Dermis blood vessel endothelial cell (primary cell): ENCODE measurements at regions not wholly inside any gene's neighbourhood (a gene's known extent, or its start where the extent isn't known, plus 50 kb on each side); places are given as distances from the start of the nearest gene placed in this dataset.

Source experiments
- DNase-seq: peaks from one replicate; pipeline ENCODE4 v3.0.0; 2010

DNA sequence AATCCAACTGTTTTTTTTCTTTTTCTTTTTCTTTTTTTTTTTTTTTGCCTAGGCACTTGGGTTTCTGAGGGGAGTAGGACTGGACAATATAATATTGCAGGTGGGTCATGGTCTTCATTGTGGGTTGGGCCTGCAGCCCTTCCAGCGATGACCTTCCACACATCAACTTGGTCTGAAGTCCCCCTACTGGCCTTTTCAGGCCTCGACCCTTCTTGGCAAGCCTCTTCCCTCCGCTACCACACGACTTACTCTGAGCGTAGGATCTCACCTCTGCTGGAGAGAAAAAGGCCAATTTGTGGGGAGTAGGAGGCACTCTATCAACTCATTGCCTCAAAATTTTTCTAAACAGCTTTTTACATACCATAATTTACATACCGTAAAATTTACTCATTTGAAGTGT lies 51.1 kb upstream of the GRIK3 start:
- peak; percentile 21 for DNase-seq

DNA sequence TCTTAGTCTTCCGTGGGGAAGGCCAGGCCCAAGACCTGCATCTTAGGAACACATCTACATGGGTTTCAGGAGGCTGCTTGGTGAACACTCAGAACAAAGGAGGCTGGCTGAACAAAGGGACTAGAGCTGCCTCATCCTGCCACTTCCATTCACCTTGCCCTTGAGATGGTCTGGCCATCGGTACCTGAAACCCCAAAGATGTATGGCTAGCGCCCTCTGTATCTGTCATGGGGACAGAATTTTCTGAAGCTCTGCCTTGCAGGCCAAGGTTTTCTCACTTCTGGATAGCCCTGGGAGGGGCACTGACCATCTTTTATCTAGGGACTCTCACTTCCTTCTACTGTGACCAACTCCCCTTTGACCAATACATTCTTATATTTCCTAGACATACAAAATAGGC lies 55.4 kb upstream of the GRIK3 start:
- DNase-seq, result no peak

DNA sequence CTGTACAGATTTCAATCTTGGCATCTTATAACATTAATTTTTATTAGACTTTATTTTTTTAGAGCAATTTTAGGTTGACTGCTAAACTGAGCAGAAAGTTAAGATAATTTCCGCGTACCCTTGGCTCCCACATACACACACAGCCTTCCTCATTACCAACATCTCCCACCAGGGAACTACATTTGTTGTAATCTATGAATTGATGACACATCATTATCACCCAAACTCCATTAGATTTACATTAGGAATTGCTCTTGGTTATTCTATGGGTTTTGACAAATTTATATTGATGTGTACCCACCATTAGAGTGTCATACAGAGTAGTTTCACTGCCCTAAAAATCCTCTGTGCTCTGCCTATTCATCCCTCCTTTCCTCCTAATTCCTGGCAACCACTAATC lies 56.4 kb upstream of the GRIK3 start:
- DNase-seq, result no peak

DNA sequence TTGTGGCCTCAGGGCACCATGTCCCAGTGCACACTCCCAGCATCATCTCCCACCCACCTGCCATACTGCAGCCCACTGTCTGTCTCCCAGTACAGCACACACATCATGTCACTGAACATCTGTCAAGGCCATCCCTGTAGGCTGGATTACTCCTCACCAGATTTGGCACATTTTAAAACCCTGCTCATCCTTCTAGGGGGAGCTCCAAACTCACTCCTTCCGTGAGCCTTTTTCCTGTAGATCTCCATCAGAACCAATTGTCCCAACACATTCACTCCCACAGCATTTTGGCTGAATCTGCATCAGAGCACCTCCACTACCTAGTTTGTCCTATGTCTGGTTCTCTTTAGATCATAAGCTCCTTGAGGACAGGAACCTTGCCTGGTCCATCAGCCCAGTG lies 58.6 kb upstream of the GRIK3 start:
- no peak for DNase-seq

DNA sequence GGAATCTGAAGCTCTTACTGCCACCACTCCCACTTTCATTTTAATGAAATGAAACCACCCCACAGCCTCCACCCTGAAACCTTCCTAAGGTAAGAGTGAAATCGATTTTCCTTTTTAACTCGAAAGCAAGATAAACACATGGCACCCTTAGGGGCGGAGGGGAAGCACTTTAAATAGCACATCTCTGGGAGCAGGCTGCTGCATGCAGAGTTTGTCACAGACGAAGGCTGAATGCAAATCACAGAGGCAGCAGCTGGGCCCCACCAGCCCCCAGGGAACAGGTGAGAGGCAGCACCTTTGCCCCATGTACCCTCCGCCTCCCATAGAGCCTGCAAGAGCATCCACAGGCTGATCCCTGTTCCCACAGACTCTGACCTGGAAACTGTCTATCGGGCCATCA lies 60.0 kb upstream of the GRIK3 start:
- no peak for DNase-seq

DNA sequence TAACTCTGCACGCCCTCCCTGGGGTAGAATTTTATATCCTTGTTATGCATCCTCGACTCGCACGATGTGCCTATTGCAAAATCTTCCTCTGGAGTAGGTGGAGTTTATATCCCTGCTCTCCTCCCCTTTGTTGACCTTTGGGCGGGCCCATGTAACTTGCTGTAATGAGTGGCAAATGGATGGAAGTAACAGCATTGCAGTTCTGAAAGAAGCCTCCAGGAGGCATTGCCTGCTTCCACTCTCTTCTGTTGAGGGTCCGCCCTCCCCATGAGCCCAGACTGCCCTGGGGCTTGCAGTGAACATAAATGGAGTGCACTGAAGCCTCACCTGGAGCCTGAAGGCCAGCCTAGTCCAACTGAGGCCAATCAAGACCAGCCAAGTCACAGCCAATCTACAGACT lies 62.2 kb upstream of the GRIK3 start:
- peak; percentile 29 for DNase-seq

DNA sequence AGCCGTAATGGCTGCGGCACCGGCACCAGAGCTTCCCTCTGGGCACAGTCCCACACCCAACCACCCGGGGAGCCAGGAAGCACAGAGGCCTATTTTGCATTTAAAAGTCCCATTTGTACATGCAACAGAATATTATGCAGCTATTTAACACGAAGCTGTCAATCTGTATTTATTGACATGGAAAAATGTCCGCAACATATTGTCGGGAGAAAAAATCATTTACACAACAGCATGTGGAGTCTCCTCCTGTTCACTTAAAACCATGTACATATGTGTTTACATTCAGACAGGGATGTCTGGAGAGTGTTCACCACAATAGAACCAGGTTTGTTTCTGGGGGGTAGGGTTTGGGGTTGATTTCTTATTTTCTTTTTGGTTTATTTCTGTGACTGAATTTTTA lies 63.4 kb upstream of the GRIK3 start:
- no peak for DNase-seq

DNA sequence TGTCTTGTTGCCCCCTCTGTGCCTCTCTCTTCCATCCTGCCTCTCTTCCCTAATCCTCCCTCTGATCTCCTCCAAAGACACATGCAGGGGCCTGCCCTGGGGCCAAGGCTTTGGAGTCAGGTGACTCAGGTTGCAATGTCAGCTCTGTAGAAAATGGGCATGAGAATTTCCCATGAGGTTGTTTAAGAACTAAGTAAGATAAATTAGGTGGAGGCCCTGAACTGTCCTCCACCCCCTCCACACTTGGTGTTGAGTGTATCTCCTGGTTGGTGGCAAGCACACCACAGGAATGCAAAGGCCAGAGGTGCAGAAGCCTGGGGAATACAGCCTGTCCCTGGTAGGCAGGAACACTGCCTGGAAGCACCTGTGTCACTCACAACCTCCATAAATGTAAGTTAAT lies 63.9 kb upstream of the GRIK3 start:
- DNase-seq, result no peak

DNA sequence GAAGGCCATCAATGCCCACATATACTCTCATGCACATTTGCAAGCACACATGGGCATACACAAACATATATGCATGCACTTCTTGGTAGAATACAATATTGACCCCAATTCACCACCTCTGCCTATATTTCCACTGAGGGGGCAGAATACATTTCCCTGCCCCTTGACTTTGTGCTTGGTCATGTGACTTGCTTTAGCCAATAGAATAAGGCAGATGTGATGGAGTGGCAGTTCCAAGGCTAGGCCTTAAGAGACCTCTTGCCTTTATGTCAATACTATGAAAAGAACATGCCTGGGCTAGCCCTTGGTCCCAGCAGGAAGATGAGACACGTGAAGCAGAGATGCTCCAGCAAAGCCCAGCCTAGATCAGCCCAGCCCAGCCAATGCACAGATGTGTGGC lies 66.0 kb upstream of the GRIK3 start:
- no peak for DNase-seq

DNA sequence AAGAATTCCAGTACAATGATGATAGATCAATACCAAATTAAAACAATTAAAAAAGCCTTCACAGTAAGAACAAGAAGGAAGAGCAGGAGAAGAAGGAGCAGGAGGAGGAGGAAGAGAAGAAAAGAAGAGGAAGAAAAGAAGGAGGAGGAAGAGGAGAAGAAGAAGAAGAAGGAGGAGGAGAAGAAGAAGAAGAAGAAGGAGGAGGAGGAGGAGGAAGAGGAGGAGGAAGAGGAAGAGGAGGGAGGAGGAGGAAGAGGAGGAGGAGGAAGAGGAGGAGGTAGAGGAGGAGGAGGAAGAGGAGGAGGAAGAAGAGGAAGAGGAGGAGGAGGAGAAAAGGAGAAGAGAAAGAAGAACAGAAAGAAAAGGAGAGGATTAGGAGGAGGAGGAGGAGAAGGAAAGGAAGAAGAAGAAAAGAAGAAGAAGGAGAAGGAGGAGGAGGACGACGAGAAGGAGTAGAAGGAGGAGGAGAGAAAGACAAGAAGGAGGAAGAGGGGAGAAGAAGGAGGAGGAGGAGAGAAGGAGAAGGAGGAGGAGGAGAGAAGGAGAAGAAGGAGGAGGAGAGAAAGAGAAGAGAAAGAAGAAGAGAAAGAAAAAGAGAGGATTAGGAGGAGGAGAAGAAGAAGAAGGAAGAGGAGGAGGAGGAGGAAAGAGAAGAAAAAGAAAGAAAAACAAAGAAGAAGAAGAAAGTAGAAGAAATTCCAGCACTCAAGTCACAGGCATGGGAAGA lies 68.5 kb upstream of the GRIK3 start:
- no peak for DNase-seq

DNA sequence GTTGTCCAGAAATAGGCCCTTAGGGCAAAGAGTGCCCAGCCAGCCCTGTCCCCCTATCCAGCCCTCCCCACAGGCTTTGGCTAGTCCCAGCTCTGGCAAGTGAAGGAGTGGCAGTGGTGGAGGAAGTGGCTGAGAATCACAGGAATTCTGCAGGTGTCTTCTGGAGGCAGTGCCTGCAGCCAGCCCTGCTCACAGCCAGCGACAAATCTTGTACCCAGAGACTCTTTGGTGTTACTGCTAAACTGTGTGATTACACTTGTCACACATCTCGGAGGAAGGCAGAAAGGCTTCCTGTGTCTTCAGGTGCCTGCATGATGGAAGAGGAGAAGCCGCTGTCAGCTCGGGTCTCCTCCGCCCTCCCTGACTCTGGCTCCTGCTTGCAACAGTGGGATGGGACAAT lies 71.6 kb upstream of the GRIK3 start:
- no peak for DNase-seq

DNA sequence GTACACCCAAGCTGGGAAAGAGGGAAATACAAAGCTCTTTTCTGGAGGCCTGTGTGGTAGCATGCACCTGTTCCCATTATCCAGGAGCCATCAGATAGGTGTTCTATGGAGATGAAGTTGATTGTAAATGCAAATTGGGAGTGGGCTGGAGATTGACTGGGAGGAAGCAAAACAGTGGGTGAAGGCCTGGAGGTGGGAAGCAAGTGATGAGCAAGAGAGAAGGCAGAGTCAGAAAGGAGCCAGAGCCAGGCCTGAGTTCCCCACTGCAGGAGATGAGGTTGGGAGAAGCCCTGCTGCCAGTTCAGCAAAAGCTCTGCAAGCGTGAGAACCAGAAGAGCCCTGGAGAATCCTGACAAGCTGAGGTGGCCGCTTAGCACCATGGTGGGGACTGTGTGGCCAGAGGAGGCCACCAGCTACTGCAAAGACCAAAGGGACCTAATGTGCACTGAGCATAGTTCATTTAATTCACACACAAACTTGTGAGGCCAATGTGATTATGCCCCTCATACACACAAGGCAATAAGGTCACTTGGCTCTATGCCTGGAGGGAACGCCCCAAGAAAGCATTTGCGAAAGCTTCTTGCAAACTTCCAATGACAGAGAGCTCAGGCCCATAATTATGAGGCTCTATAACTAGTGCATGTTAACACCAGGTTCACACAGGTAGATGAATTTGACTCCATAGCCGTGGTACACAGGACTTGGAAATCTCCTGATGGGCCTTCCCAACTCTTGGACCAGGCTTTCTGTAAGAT lies 73.0 kb upstream of the GRIK3 start:
- DNase-seq, result no peak

DNA sequence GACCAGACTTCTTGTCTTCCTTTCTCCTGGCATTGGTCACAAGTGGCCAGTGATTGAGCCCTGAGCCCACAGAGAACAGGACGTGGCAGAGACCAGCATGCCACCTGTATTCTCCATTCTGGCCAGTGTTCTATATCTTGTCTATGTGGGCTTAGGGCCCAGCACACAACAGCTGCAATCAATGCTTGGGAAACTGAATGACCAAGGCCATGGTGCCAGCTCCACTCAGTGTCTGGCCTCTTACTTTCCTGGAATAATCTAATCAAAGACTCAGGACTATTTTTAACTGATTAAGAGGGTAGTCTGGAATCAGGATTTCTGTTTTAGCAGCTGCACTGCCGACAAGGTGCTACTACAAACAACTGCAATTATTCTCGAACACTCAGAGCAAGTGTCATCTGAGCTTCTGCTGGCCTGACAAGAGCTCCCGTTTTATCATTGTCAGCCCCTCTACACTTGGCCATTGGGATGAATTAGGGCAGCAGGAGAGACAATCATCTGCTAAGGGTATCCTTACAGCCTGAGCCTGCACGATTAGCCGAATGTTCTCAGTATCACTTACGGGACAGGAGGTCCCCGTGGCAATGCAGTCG lies 74.4 kb upstream of the GRIK3 start:
- no peak for DNase-seq

DNA sequence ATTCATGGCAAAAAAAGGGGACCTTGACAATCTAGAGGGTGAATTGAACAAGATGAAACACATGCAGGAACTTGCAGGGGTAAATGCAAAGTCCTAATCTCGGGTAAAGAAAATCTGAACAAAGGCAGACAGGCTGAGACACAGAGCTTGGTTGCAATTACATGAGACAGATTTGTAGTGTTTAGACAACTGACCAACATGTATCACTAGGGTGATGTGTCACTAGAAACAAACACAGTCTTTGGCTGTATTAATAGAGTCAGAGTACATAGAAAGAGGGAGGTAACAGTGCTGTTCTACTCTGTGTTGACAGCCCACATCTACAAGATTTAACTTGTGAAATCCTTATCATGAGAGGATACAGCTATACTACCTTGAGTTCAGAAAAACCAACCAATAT lies 78.1 kb upstream of the GRIK3 start:
- no peak for DNase-seq

DNA sequence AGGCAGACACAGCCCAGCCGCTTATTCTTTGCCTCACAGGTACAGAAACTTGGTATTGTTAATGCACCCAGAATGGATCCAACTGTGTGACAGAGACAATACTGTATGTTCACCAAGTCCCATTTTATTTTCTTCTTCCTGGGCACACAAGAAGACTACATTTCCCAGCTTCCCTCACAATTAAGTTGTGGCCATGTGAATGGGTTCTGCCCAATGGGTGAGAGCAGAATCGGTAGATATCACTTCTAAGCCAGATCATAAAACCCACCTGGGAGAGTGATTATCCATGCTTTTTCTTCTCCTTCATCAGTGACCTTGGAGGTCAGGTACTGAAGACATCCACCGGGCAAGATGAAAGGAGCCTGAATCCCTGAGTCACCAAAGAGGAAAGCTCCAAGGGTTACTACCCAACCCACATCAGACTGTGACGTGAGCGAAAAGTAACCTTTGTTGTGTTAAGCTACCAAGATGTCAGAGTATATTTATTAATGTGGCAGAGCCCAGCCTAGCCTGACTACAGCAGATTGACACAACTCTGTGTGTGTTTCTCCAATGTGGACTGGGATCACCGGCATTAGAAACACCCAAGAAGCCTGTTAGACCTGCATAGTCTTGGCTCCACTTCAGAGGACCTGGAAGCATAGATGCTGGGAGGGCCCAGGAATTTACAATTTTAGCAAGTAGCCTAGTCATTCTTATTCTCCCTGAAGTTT lies 79.1 kb upstream of the GRIK3 start:
- DNase-seq, result no peak

DNA sequence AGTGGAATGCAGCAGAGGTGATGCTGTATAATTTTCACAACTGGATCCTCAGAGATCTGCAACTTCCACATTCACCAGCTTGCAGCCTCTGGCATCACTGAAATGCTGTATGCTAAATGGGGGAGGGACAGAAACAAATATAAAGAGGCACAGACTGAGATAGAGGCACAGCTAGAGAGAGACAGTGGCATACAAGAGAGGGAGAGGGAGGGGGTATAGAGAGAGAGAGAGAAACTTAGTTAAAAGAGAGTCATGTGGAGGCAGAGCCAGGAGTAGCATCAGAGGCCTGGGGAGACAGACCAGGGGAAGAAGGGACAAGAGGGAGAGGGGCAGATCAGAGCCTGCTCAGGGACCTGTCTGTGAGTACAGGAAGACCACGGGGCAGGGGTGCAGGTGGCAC lies 84.5 kb upstream of the GRIK3 start:
- DNase-seq, result no peak

DNA sequence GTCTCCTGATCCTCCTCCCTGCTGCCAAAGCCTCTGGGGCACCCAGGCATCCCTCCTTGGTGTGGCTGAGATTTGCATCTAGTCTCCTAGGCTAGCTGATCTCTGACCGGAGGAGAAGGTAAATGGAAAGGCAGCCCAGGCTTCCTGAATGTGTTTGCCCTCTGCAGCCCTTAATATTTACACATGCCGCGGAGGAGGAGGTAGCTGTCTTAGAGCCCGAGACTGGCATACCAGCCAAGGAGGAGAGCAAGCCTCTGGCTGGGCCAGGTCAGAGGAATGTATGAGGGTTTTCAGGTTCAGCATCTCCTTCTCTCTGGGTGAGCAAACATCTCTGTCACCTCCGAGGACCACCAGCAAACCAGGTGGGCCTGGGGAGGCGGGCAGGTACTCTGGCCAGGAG lies 86.0 kb upstream of the GRIK3 start:
- DNase-seq, result no peak

DNA sequence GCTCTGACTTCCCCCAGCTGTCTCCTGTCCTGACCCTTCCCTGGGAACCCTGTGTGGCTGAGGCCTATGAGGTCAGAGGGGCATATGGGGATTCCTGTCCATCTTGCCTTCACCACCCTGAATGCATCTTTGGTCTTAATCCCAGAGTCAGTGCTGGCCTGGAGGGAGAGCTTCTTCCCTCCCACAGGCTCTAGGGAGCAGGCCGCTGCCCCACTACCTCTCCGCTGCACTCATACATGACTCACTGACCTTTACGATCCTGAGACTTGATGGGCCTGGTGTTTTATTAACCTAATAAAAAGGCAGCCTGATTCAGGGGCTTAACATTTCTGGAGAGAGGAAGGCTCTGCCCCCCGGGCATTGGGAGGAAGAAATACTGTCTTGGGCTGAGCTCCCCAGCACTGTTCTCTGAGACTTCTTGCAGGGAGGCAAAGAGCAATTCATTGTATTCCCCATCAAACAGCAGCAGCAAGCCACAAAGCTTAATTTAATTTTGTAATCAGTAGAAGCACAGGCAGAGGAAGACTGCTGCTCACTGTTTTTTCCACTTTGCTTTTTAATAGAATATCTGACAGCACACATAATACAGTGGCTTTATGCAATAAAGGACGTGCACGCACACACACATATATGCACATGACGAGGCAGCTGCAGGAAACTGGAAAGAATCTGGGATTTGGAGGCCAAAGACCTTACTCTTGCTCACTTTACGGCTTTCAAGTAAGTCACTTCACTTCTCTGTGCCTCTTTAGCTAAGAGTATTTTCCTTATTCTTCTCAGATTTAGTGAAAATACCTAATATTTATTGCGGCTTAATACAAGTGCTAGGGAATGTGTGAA lies 89.2 kb upstream of the GRIK3 start:
- DNase-seq, result no peak

DNA sequence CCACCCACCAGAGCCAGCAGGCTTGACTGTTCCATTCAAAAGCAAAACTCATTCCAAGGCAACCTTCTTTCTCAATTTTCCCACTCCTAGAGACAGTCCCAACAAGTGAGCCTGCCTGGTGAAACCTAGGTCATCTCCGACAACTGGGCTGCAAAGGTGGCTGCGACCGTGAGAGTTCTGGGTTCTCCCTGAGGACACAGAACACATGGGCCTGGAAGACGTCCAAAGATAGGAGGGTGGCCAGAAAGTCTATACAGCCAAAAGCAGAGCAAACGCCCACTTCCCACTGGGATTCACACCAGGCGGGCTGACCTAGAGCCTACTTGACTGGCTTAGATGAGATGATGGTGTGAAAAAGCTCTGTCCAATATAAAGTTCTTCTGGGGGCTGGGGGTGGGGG lies 90.2 kb upstream of the GRIK3 start:
- no peak for DNase-seq

DNA sequence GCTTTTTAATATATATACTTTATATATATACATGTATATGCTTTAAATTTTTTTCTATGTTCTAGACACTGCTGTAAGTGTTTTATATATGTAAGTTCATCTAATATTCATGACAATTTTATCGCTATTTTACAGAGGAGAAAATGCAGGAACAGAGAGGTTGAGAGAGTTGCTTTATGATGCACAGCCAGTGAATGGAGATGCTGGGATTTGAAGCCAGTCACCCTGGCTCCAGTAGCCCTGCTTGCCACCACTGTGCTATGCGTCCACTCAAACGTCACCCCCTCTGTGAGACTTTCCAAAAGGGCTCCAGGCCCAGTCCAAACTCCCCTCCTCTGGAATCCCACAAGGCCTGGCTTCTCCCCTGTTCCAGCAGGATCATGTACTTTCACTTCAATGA lies 91.0 kb upstream of the GRIK3 start:
- DNase-seq, result no peak

DNA sequence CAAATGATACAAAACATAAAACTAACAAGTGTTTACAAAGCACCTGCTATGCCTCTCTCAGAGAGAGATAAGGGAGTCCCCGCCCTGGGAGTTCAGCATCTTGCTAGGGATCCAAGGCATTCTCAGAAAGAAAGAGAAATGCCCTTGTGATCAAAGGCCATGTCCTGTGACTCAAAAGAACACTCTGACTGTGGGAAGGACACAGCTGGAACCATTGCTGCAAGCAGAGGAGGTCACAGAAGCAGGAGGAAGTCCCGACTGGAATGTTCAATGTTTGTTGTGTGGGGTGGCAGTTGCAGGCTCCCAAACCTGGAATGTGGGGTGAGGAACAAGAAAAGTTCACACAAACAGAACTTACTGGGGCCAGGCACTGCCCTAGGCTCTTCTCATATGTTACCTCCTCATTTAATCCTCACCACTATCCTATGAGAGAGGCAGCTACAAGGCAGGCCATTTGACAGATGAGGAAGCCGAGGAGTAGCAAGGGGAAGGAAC lies 93.0 kb upstream of the GRIK3 start:
- DNase-seq, result no peak

DNA sequence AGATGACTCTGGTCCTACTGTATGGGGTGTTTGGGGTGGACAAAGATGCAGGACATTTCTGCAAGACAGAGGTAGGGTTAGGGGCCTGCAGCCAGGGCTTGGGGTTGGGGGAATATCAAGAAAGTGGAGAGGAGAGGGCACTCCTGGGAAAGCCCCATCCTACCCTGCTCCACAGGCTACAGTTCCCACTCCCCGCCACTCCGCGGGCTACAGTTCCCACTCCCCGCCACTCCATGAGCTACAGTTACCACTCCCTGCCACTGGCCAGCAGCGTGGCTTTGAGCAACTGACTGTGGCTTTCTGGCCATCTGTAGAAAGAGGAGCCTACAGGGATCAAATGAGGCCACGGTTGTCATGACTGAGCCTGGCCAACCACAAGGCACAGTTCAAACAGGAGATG lies 93.8 kb upstream of the GRIK3 start:
- no peak for DNase-seq
